Mucosa of descending colon (tissue), 3 donors: ENCODE measurements at regions not wholly inside any gene's neighbourhood (a gene's known extent, or its start where the extent isn't known, plus 50 kb on each side); places are given as distances from the start of the nearest gene placed in this dataset.

Experiments used
- ATAC-seq: fragments of 200-7000 bp; cut with Tn5 transposase; one replicate; pipeline ENCODE4 v1.9.1; 2020; ENCODE audit warnings: mild to moderate bottlenecking, moderate library complexity
- DNase-seq, 3 donors: peaks; one replicate each; pipeline ENCODE4 v3.0.0-alpha.2; 2020
- H3K36me3 ChIP-seq: fragments of 200-600 bp; one replicate; pipeline ENCODE4 v1.8.0; 2021; ENCODE audit warnings: low read depth, mild to moderate bottlenecking
- H3K4me1 ChIP-seq: fragments of 200-600 bp; one replicate; pipeline ENCODE4 v1.8.0; 2021; ENCODE audit warnings: low read depth, mild to moderate bottlenecking
- H3K4me3 ChIP-seq: fragments of 200-600 bp; one replicate; pipeline ENCODE4 v1.8.0; 2021; ENCODE audit warnings: mild to moderate bottlenecking
- H3K9me3 ChIP-seq: fragments of 200-600 bp; one replicate; pipeline ENCODE4 v1.8.0; 2021; ENCODE audit warnings: mild to moderate bottlenecking
- CTCF ChIP-seq: fragments of 200-600 bp; IDR thresholded peaks from one replicate; pipeline ENCODE4 v1.8.0; 2022; ENCODE audit warnings: antibody characterized with exemption, mild to moderate bottlenecking
- intact Hi-C, 2 donors: fragments of 100-400 bp; cut with DNase I in 1 of 2; cut with micrococcal nuclease in 1 of 2; formaldehyde crosslinking; loops; one replicate each; pipeline versions ENCODE4 v1.11.0 to v1.11.1; 2022; cut with DNase I, micrococcal nuclease
- donor health status: DM: no; HTN: no; CAD: no; lungs with moderate emphysema.
- donor health status: DM: no; HTN: no; CAD: no.
- donor health status: DM: no; HTN: yes; CAD: no.

GRCh38 chrX:794311-794710 lies 163.7 kb downstream of the SHOX start:
- no peaks in the 10 kb centered on the region for H3K4me1 ChIP-seq
- no peak for TF ChIP-seq CTCF
- DNase-seq (no peak), ATAC-seq (no peak)
- no peaks in the 10 kb centered on the region for H3K36me3 ChIP-seq
- intact Hi-C loops = no loop called here
- H3K4me3 ChIP-seq = no peak overlapping the region
- peaks cover 3% of the 10 kb centered on the region for H3K9me3 ChIP-seq

DNA sequence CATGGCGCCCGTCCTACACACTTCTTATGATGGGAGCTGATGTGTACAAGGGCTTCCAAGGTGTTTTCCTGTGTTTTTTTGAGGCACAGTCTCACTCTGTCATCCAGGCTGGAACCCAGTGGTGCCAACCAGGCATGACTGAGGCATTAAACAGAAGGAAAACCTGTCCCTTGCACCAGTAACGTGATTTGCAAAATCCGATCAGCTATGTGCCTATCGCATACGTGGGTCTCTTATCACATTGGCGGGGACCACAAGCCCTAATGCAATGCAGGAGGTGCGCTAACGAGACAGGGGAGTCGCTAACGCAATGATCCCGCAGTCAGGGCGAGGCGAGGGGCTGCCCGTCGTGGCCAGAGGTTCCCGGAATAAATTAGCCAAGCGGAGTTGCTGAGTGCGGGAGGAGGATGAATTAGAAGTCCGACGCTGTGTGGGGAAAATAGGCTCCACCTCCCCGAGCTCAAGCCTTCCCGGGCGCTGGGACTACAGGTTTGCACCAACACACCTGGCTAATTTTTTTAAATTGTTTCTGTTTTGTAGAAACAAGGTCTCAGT lies 162.7 kb downstream of the SHOX start:
- Histone ChIP-seq H3K4me3 (no peak overlapping the region), H3K9me3 (no peaks in the 10 kb centered on the region), H3K4me1 (no peaks in the 10 kb centered on the region), H3K36me3 (no peaks in the 10 kb centered on the region)
- no peak for DNase-seq
- no peak for TF ChIP-seq CTCF
- intact Hi-C loops = no loop called here
- no peak for ATAC-seq

- no peak for ATAC-seq
- Histone ChIP-seq H3K4me1 (no peaks in the 10 kb centered on the region), H3K36me3 (no peaks in the 10 kb centered on the region), H3K4me3 (no peak overlapping the region), H3K9me3 (no peaks in the 10 kb centered on the region)
- no peak for DNase-seq
- intact Hi-C loops = no loop called here
- TF ChIP-seq CTCF = no peak
These were observed 161.0 kb downstream of the SHOX start for GRCh38 chrX:791479-792034.

GRCh38 chrX:790783-791360 lies 160.3 kb downstream of the SHOX start:
- H3K9me3 ChIP-seq = no peaks in the 10 kb centered on the region
- DNase-seq (no peak), ATAC-seq (no peak)
- no peaks in the 10 kb centered on the region for H3K36me3 ChIP-seq
- H3K4me1 ChIP-seq = no peaks in the 10 kb centered on the region
- H3K4me3 ChIP-seq = no peak overlapping the region
- intact Hi-C loops = no loop called here
- no peak for TF ChIP-seq CTCF

DNA sequence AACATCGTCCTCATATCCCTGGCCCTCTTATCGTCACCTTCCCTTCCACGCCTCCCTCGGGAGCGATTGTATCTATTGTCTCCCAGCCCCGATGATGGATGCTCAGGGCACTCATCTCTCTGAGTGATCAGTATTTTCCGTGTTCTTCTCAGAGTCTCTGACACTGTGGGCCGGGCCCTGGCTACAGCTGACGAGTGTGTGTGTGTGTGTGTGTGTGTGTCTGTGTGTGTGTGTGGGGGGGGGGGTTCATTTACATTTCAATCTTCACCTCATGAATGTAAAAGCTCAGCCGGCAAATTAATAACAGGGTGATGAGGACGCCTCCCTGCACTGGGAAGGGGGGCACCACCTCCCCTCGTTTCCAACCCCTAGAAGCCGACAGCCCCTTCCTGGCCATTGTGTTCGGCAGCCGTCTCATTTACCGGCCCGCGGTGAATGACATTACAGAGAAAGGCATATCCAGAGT lies 159.5 kb downstream of the SHOX start:
- ATAC-seq = no peak

More for the DNA sequence above, 159.5 kb downstream of the SHOX start:
- no peaks in the 10 kb centered on the region for H3K9me3 ChIP-seq
- intact Hi-C loops = no loop called here
- no peak for DNase-seq
- H3K36me3 ChIP-seq = no peaks in the 10 kb centered on the region
- H3K4me3 ChIP-seq = no peak overlapping the region
- TF ChIP-seq CTCF = no peak
- no peaks in the 10 kb centered on the region for H3K4me1 ChIP-seq
